T-cell (primary cell): ENCODE measurements at regions not wholly inside any gene's neighbourhood (a gene's known extent, or its start where the extent isn't known, plus 50 kb on each side); places are given as distances from the start of the nearest gene placed in this dataset.
"Not testable (repeated sequence)": the region's sequence is repeated elsewhere in the genome, so short reads cannot be mapped to it uniquely, and the experiment has no call there.

Experiments used
- ATAC-seq, 4 experiments: fragments of 200-7000 bp in 3 of 4; fragments of 150-1000 bp in 1 of 4; cut with Tn5 transposase; replicated peaks in 1 of 4; 1 replicate in 3 of 4; 2 replicates in 1 of 4; pipeline ENCODE4 v1.10.0; 2021; ENCODE audit warnings: moderate library complexity in 3 of 4, mild to moderate bottlenecking in 2 of 4, moderate number of reproducible peaks in 1 of 4
- CTCF ChIA-PET, 2 donors: fragments of 300-600 bp; sonication (Branson Sonifier 250); formaldehyde crosslinking; loops; one replicate each; lab custom pipeline; 2022; ENCODE audit warnings: antibody characterized with exemption in 2 of 2; lab: Charles Lee
- POLR2A ChIA-PET, 2 donors: fragments of 300-600 bp; sonication (Branson Sonifier 250); formaldehyde crosslinking; loops; one replicate each; lab custom pipeline; 2022; ENCODE audit warnings: antibody characterized with exemption in 2 of 2; lab: Charles Lee
- DNase-seq, 35 experiments: peaks; one replicate each; pipeline versions ENCODE4 v3.0.0 to v3.0.0-alpha.2; 2013 to 2023
- H3K27ac ChIP-seq: one replicate; pipeline ENCODE4 v1.5.1; 2013; ENCODE audit warnings: low read length
- H3K27me3 ChIP-seq, 2 experiments: replicated peaks in 1 of 2; 1 replicate in 1 of 2; 2 replicates in 1 of 2; pipeline versions ENCODE4 v1.6.1 to v1.7.0; 2013; ENCODE audit warnings: low read length in 1 of 2, mixed read lengths in 1 of 2; ENCODE audit not compliant: control insufficient read depth in 2 of 2, insufficient read depth in 2 of 2; ENCODE audit errors: extremely low read depth in 1 of 2
- H3K36me3 ChIP-seq, 2 donors: 1 replicate in 1 of 2; 2 replicates in 1 of 2; pipeline versions ENCODE4 v1.6.1 to v1.7.0; 2013; ENCODE audit warnings: low read length in 1 of 2; ENCODE audit not compliant: control insufficient read depth in 2 of 2, insufficient read depth in 1 of 2; ENCODE audit errors: extremely low read depth in 1 of 2
- H3K4me1 ChIP-seq, 2 experiments: 1 replicate in 1 of 2; 2 replicates in 1 of 2; pipeline versions ENCODE4 v1.6.1 to v1.7.0; 2013; ENCODE audit warnings: low read length in 2 of 2, mixed read lengths in 1 of 2; ENCODE audit not compliant: insufficient read depth in 2 of 2, control insufficient read depth in 1 of 2; ENCODE audit errors: extremely low read depth in 1 of 2
- H3K4me3 ChIP-seq, 2 donors: 1 replicate in 1 of 2; 2 replicates in 1 of 2; pipeline versions ENCODE4 v1.5.1 to v1.7.0; 2013; ENCODE audit warnings: mild to moderate bottlenecking in 2 of 2, low read length in 1 of 2, moderate library complexity in 1 of 2; ENCODE audit not compliant: control insufficient read depth in 1 of 2; ENCODE audit errors: extremely low read depth in 1 of 2
- H3K9me3 ChIP-seq: 2 replicates; pipeline ENCODE4 v1.7.0; 2013
- H3K27ac Mint-ChIP-seq, 2 donors: one replicate each; pipeline ENCODE4 v1.8.0; 2020 to 2021; ENCODE audit warnings: mild to moderate bottlenecking in 2 of 2, mixed read lengths in 2 of 2
- H3K27me3 Mint-ChIP-seq, 2 donors: one replicate each; pipeline ENCODE4 v1.8.0; 2021 to 2022; ENCODE audit warnings: mixed read lengths in 2 of 2
- H3K36me3 Mint-ChIP-seq: one replicate; pipeline ENCODE4 v1.8.0; 2021; ENCODE audit warnings: mixed read lengths
- H3K4me1 Mint-ChIP-seq, 3 donors: one replicate each; pipeline ENCODE4 v1.8.0; 2020 to 2022; ENCODE audit warnings: mixed read lengths in 3 of 3, mild to moderate bottlenecking in 1 of 3
- H3K4me3 Mint-ChIP-seq, 3 donors: one replicate each; pipeline ENCODE4 v1.8.0; 2020 to 2022; ENCODE audit warnings: mild to moderate bottlenecking in 3 of 3, mixed read lengths in 3 of 3, moderate library complexity in 3 of 3
- H3K9me3 Mint-ChIP-seq, 3 donors: one replicate each; pipeline ENCODE4 v1.8.0; 2020 to 2022; ENCODE audit warnings: mixed read lengths in 3 of 3
- WGBS: methylation state at CpG from one replicate; pipeline ENCODE4 v1.1.5; 2013; ENCODE audit warnings: missing lambda C conversion rate; ENCODE audit not compliant: insufficient coverage; 5-methylcytosine and 5-hydroxymethylcytosine counted together

DNA sequence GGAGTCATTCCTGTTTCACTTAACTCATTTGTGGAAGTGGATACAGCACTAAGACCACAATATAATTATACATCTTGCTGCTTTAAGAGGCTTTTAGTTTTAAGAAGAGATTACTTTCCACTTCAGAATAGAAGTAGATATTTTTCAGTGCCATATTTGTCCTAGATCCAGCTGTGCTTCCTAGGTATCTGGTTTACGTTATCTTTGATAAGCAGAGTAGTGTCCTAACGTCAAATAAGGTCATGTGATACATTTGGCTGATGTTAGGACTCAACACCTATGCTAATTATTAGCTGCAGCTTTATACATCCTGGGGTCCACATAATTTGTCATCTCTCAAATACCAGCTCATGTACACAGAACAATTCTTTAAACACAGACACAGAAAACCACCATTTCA, 196.2 kb upstream of the SMIM30 start:
- no peak for DNase-seq
- Histone ChIP-seq H3K9me3 (no peaks in the 10 kb centered on the region), H3K4me1 (no peaks in the 10 kb centered on the region), H3K36me3 (no peaks in the 10 kb centered on the region), H3K27me3 (no peaks in the 10 kb centered on the region), H3K4me3 (no peak overlapping the region), H3K27ac (no peak overlapping the region)
- ChIA-PET CTCF (no interaction called here), POLR2A (no interaction called here)
- no CpG with 5 or more reads among the region's 2 CpGs for WGBS
- no peak overlapping the region for H3K4me3 Mint-ChIP-seq
- H3K4me1 Mint-ChIP-seq: no peaks in the 10 kb centered on the region
- no peak for ATAC-seq
- H3K9me3 Mint-ChIP-seq: no peaks in the 10 kb centered on the region
- no peaks in the 10 kb centered on the region for H3K36me3 Mint-ChIP-seq
- peaks cover 0 to 7% of the 10 kb centered on the region in 2 donors for H3K27me3 Mint-ChIP-seq
- no peak overlapping the region for H3K27ac Mint-ChIP-seq

- Histone ChIP-seq H3K9me3 (no peaks in the 10 kb centered on the region), H3K4me1 (no peaks in the 10 kb centered on the region), H3K4me3 (no peak overlapping the region), H3K27me3 (no peaks in the 10 kb centered on the region), H3K27ac (no peak overlapping the region), H3K36me3 (no peaks in the 10 kb centered on the region)
- DNase-seq: no peak
- ChIA-PET CTCF (no interaction called here), POLR2A (no interaction called here)
- ATAC-seq: no peak
- Mint-ChIP-seq H3K27ac (no peak overlapping the region), H3K27me3 (peaks cover 0 to 7% of the 10 kb centered on the region in 2 donors), H3K36me3 (no peaks in the 10 kb centered on the region), H3K4me1 (no peaks in the 10 kb centered on the region), H3K4me3 (no peak overlapping the region), H3K9me3 (peaks cover 0 to 1% (median 0%) of the 10 kb centered on the region in 3 donors)
- 73% methylated on average over 2 of the region's 2 CpGs for WGBS
Measured at GRCh38 chr7:113308399-113308798, 190.0 kb upstream of the SMIM30 start.

- Histone ChIP-seq H3K36me3 (no peaks in the 10 kb centered on the region), H3K9me3 (no peaks in the 10 kb centered on the region), H3K4me1 (no peaks in the 10 kb centered on the region), H3K4me3 (no peak overlapping the region), H3K27ac (no peak overlapping the region), H3K27me3 (no peaks in the 10 kb centered on the region)
- ChIA-PET POLR2A (no interaction called here), CTCF (no interaction called here)
- Mint-ChIP-seq H3K36me3 (no peaks in the 10 kb centered on the region), H3K4me3 (no peak overlapping the region), H3K27me3 (peaks cover 0 to 7% of the 10 kb centered on the region in 2 donors), H3K4me1 (no peaks in the 10 kb centered on the region), H3K9me3 (peaks cover 0 to 3% (median 2%) of the 10 kb centered on the region in 3 donors), H3K27ac (no peak overlapping the region)
- no CpG with 5 or more reads among the region's 2 CpGs for WGBS
- DNase-seq: no peak
- ATAC-seq: no peak
Measured at GRCh38 chr7:113307147-113307546, 188.8 kb upstream of the SMIM30 start.

DNA sequence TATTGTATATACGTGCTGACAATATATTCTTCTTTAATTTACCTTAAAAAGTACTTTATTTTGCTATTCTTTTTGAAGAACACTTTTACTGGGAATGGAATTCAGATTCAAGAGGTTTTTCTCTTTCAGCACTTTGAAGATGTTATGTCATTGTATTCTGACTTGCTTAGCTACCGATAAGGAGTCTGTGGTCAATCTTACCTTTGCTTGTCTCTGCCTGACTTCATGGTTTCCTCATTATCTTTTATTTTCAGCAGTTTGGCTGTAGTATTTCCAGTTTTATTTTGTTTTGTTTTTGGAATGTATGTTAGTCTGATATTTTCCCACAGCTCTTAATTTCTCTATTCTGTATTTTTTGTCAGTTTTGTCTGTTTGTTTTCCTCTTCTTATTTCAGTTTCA, 187.9 kb upstream of the SMIM30 start:
- H3K27me3 Mint-ChIP-seq: peaks cover 0 to 7% of the 10 kb centered on the region in 2 donors
- H3K4me1 Mint-ChIP-seq: no peaks in the 10 kb centered on the region
- POLR2A ChIA-PET: no interaction called here
- H3K9me3 ChIP-seq: no peaks in the 10 kb centered on the region
- no peaks in the 10 kb centered on the region for H3K4me1 ChIP-seq
- DNase-seq (no peak), ATAC-seq (no peak)
- H3K9me3 Mint-ChIP-seq: peaks cover 0 to 5% (median 3%) of the 10 kb centered on the region in 3 donors
- H3K4me3 ChIP-seq: no peak overlapping the region
- no peak overlapping the region for H3K27ac ChIP-seq
- H3K27ac Mint-ChIP-seq: no peak overlapping the region
- H3K36me3 Mint-ChIP-seq: no peaks in the 10 kb centered on the region
- H3K27me3 ChIP-seq: no peaks in the 10 kb centered on the region
- H3K4me3 Mint-ChIP-seq: no peak overlapping the region
- H3K36me3 ChIP-seq: no peaks in the 10 kb centered on the region
- no CpG with 5 or more reads among the region's 2 CpGs for WGBS
- CTCF ChIA-PET: no interaction called here

GRCh38 chr7:113304104-113304503, 185.8 kb upstream of the SMIM30 start:
- DNase-seq (no peak), ATAC-seq (no peak)
- no peaks in the 10 kb centered on the region for H3K27me3 Mint-ChIP-seq
- H3K27ac ChIP-seq: no peak overlapping the region
- no peaks in the 10 kb centered on the region for H3K27me3 ChIP-seq
- ChIA-PET POLR2A (interaction anchor here in 1 of 2 donors (0.7 kb wide), 1 partner anchor 1504 kb away, joined by 4 read pairs; no protein-coding TSS in a partner anchor), CTCF (no interaction called here)
- H3K9me3 ChIP-seq: no peaks in the 10 kb centered on the region
- H3K4me1 ChIP-seq: no peaks in the 10 kb centered on the region
- H3K4me3 Mint-ChIP-seq: no peak overlapping the region
- no peaks in the 10 kb centered on the region for H3K36me3 ChIP-seq
- no peaks in the 10 kb centered on the region for H3K4me1 Mint-ChIP-seq
- no peaks in the 10 kb centered on the region for H3K36me3 Mint-ChIP-seq
- H3K4me3 ChIP-seq: no peak overlapping the region
- H3K9me3 Mint-ChIP-seq: peaks cover 0 to 5% (median 3%) of the 10 kb centered on the region in 3 donors
- no peak overlapping the region for H3K27ac Mint-ChIP-seq

- H3K27ac Mint-ChIP-seq, H3K9me3 Mint-ChIP-seq, ATAC-seq: not testable (repeated sequence)
Measured at GRCh38 chr7:113303388-113303787, 185.0 kb upstream of the SMIM30 start.

DNA sequence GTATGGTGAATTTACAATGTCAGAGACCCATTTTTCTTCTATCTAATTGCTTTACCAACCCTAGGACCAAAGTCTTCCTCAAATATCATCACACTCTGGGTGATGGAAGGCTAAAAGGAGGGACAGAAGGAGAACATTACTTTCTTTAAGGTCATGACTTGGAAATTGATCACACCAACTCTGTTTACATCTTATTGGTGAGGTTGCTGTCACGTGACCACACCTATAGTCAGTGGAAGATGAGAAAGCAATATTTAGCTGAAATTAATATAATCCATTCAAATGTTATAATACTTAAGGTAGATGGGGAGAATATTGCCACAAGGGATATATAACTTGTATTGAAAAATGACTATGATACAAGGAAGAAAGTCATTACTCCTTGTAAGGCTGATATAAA, 183.6 kb upstream of the SMIM30 start:
- H3K9me3 Mint-ChIP-seq: peaks cover 0 to 5% (median 3%) of the 10 kb centered on the region in 3 donors
- H3K4me3 Mint-ChIP-seq: no peak overlapping the region
- POLR2A ChIA-PET: no interaction called here
- Histone ChIP-seq H3K4me1 (no peaks in the 10 kb centered on the region), H3K4me3 (no peak overlapping the region), H3K27ac (no peak overlapping the region), H3K27me3 (no peaks in the 10 kb centered on the region), H3K36me3 (no peaks in the 10 kb centered on the region), H3K9me3 (no peaks in the 10 kb centered on the region)
- H3K36me3 Mint-ChIP-seq: no peaks in the 10 kb centered on the region
- no peaks in the 10 kb centered on the region for H3K4me1 Mint-ChIP-seq
- DNase-seq: no peak
- H3K27ac Mint-ChIP-seq: no peak overlapping the region
- CTCF ChIA-PET: no interaction called here
- WGBS: no CpG with 5 or more reads among the region's 1 CpG
- no peak for ATAC-seq
- no peaks in the 10 kb centered on the region for H3K27me3 Mint-ChIP-seq

More at GRCh38 chr7:113303388-113303787, 185.0 kb upstream of the SMIM30 start:
- H3K36me3 ChIP-seq, H3K4me1 Mint-ChIP-seq, H3K27me3 ChIP-seq, POLR2A ChIA-PET, H3K27me3 Mint-ChIP-seq, H3K4me1 ChIP-seq, H3K36me3 Mint-ChIP-seq, H3K9me3 ChIP-seq, DNase-seq, H3K4me3 Mint-ChIP-seq, H3K4me3 ChIP-seq, CTCF ChIA-PET, H3K27ac ChIP-seq: not testable (repeated sequence)
